ENCODE measurements at regions not wholly inside any gene's neighbourhood (a gene's known extent, or its start where the extent isn't known, plus 50 kb on each side); places are given as distances from the start of the nearest gene placed in this dataset.

DNA sequence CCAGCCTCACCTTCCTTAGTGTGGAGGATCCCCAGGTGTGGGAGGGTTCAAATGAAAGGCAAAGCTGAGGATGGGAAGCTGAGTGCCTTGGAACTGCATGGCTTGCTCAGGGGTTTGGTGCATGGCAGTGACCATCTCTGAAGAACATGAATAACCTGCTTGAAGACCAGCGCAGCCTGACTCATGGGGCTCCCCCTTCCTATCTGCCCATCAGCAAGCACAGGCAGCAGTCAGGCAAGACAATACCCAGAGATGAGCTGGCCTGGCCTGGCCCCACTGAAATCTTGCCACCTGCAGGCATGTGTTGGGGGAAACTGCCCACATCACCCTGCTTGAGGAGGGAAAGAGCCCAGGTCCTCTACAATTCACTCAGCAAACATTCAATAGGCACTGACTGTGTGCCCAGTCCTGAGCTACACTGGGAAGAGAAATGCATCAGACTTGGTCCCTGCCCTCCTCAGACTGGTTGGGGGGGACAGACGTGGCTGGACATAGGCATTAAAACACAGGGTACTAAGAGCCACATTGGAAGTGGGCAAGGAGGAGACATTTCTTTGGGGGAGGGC is 105.0 kb upstream of the ALDH1B1 start:
- TF ChIP-seq, protein P1, sequence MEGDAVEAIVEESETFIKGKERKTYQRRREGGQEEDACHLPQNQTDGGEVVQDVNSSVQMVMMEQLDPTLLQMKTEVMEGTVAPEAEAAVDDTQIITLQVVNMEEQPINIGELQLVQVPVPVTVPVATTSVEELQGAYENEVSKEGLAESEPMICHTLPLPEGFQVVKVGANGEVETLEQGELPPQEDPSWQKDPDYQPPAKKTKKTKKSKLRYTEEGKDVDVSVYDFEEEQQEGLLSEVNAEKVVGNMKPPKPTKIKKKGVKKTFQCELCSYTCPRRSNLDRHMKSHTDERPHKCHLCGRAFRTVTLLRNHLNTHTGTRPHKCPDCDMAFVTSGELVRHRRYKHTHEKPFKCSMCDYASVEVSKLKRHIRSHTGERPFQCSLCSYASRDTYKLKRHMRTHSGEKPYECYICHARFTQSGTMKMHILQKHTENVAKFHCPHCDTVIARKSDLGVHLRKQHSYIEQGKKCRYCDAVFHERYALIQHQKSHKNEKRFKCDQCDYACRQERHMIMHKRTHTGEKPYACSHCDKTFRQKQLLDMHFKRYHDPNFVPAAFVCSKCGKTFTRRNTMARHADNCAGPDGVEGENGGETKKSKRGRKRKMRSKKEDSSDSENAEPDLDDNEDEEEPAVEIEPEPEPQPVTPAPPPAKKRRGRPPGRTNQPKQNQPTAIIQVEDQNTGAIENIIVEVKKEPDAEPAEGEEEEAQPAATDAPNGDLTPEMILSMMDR (IDR thresholded peaks at IDR 0.05; ENCODE audit: low read depth, low read length): no peak
- TF ChIP-seq EZH2phosphoT487 (IDR thresholded peaks at IDR 0.05; ENCODE audit: low read depth): no peak

Data from OCI-LY3 (cell line).